NT2/D1 (cell line): ENCODE measurements at regions not wholly inside any gene's neighbourhood (a gene's known extent, or its start where the extent isn't known, plus 50 kb on each side); places are given as distances from the start of the nearest gene placed in this dataset.

ENCODE experiments used
- SUZ12 ChIP-seq: IDR thresholded peaks from 2 replicates; pipeline ENCODE4 v1.6.1; 2011; ENCODE audit not compliant: insufficient read length, insufficient read depth; ENCODE audit errors: extremely low read depth
- YY1 ChIP-seq: IDR thresholded peaks from 2 replicates; pipeline ENCODE4 v1.6.1; 2011; ENCODE audit not compliant: insufficient read length, insufficient read depth
- ZNF274 ChIP-seq: IDR thresholded peaks from 2 replicates; pipeline ENCODE4 v1.6.1; 2011; ENCODE audit warnings: mild to moderate bottlenecking, low read depth, low read length

GRCh38 chr2:128495996-128496547, 177.4 kb upstream of the HS6ST1 start:
- TF ChIP-seq ZNF274 (no peak), YY1 (no peak), SUZ12 (no peak)
